ENCODE measurements at regions not wholly inside any gene's neighbourhood (a gene's known extent, or its start where the extent isn't known, plus 50 kb on each side); places are given as distances from the start of the nearest gene placed in this dataset.

DNA sequence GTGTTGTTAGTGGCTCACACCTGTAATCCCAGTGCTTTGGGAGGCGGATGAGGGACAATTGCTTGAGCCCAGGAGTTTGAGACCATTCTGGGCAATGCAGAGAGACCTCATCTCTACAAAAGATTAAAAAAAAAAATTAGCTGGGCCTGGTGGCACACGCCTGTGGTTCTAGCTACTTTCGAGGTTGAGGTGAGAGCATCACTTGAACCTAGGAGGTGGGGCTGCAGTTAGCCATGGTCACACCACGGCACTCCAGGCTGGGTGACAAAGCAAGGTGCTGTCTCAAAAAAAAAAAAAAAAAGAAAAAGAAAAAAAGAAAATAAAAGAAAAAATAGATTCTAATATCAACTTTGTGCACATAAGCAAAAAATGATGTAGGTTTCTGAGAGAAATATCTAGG lies 1492.5 kb upstream of the TMEFF2 start:
- TF ChIP-seq, protein P1, sequence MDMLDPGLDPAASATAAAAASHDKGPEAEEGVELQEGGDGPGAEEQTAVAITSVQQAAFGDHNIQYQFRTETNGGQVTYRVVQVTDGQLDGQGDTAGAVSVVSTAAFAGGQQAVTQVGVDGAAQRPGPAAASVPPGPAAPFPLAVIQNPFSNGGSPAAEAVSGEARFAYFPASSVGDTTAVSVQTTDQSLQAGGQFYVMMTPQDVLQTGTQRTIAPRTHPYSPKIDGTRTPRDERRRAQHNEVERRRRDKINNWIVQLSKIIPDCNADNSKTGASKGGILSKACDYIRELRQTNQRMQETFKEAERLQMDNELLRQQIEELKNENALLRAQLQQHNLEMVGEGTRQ (CRISPR knock-in tag; IDR thresholded peaks at IDR 0.05), result no peak
- TF ChIP-seq NR1H2 (CRISPR knock-in tag; IDR thresholded peaks at IDR 0.05), result no peak
- TF ChIP-seq, protein P2, sequence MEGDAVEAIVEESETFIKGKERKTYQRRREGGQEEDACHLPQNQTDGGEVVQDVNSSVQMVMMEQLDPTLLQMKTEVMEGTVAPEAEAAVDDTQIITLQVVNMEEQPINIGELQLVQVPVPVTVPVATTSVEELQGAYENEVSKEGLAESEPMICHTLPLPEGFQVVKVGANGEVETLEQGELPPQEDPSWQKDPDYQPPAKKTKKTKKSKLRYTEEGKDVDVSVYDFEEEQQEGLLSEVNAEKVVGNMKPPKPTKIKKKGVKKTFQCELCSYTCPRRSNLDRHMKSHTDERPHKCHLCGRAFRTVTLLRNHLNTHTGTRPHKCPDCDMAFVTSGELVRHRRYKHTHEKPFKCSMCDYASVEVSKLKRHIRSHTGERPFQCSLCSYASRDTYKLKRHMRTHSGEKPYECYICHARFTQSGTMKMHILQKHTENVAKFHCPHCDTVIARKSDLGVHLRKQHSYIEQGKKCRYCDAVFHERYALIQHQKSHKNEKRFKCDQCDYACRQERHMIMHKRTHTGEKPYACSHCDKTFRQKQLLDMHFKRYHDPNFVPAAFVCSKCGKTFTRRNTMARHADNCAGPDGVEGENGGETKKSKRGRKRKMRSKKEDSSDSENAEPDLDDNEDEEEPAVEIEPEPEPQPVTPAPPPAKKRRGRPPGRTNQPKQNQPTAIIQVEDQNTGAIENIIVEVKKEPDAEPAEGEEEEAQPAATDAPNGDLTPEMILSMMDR (IDR thresholded peaks at IDR 0.05), result no peak
- no peak for TF ChIP-seq NFE2L1 (CRISPR knock-in tag; IDR thresholded peaks at IDR 0.05)
- TF ChIP-seq ZNF138 (CRISPR knock-in tag; conservative IDR thresholded peaks at IDR 0.05), result no peak

All from WTC11 (cell line).